OCI-LY7 (cell line): ENCODE measurements at regions not wholly inside any gene's neighbourhood (a gene's known extent, or its start where the extent isn't known, plus 50 kb on each side); places are given as distances from the start of the nearest gene placed in this dataset.

ENCODE experiments used
- BruUV-seq: library from RNA; stranded (reverse); fragments of 400-500 nt; replicated peaks from 2 replicates; lab custom pipeline; 2021; lab: Mats Ljungman, UMichigan
- CTCF ChIA-PET: fragments of 300-600 bp; sonication (Branson Sonifier 250); formaldehyde crosslinking; loops from one replicate; lab custom pipeline; 2022; ENCODE audit warnings: antibody characterized with exemption; ENCODE audit not compliant: unreplicated experiment; lab: Charles Lee
- POLR2A ChIA-PET: fragments of 300-600 bp; sonication (Branson Sonifier 250); formaldehyde crosslinking; loops from one replicate; lab custom pipeline; 2022; ENCODE audit warnings: antibody characterized with exemption; lab: Charles Lee
- DNase-seq: peaks from one replicate; pipeline ENCODE4 v3.0.0-alpha.2; 2015; ENCODE audit warnings: low spot score
- H2AFZ ChIP-seq: fragments of 200-600 bp; sonication (generic), shearing (Covaris generic); 2 replicates; pipeline ENCODE4 v1.6.1; 2014; ENCODE audit warnings: mild to moderate bottlenecking, antibody characterized with exemption, low read length, moderate library complexity
- H3K27ac ChIP-seq: fragments of 200-600 bp; sonication (generic); 2 replicates; pipeline ENCODE4 v1.5.1; 2014; ENCODE audit warnings: mixed run types, low read depth, mild to moderate bottlenecking, moderate library complexity, low read length, inconsistent platforms; ENCODE audit not compliant: poor library complexity, severe bottlenecking
- H3K36me3 ChIP-seq: fragments of 200-600 bp; sonication (generic); 2 replicates; pipeline ENCODE4 v1.6.1; 2014; ENCODE audit warnings: mild to moderate bottlenecking, antibody characterized with exemption, low read length, moderate library complexity, mixed read lengths; ENCODE audit not compliant: insufficient read depth
- H3K4me1 ChIP-seq: fragments of 200-600 bp; sonication (generic); 2 replicates; pipeline ENCODE4 v1.5.1; 2014; ENCODE audit warnings: mild to moderate bottlenecking, low read length; ENCODE audit not compliant: insufficient read depth, poor library complexity, severe bottlenecking
- H3K4me2 ChIP-seq: fragments of 200-600 bp; sonication (generic); 2 replicates; pipeline ENCODE4 v1.6.1; 2014; ENCODE audit warnings: mild to moderate bottlenecking, low read length
- H3K4me3 ChIP-seq: fragments of 200-600 bp; sonication (generic); 2 replicates; pipeline ENCODE4 v1.5.1; 2014; ENCODE audit warnings: mild to moderate bottlenecking, low read depth, low read length; ENCODE audit not compliant: poor library complexity, severe bottlenecking
- H3K79me2 ChIP-seq: fragments of 200-600 bp; sonication (generic); 2 replicates; pipeline ENCODE4 v1.6.1; 2016; ENCODE audit warnings: low read depth, mild to moderate bottlenecking, low read length, moderate library complexity, mixed read lengths; ENCODE audit not compliant: insufficient read depth
- H3K9me2 ChIP-seq: fragments of 200-600 bp; sonication (generic); 2 replicates; pipeline ENCODE4 v1.6.1; 2016; ENCODE audit warnings: mild to moderate bottlenecking, low read length, mixed read lengths; ENCODE audit not compliant: insufficient read depth
- H3K9me3 ChIP-seq: fragments of 200-600 bp; sonication (generic); 2 replicates; pipeline ENCODE4 v1.6.1; 2014; ENCODE audit warnings: mild to moderate bottlenecking, mixed run types, low read length, mixed read lengths
- H4K20me1 ChIP-seq: fragments of 200-600 bp; sonication (generic); 2 replicates; pipeline ENCODE4 v1.6.1; 2014; ENCODE audit warnings: mild to moderate bottlenecking, antibody characterized with exemption, low read length, moderate library complexity, mixed read lengths; ENCODE audit not compliant: insufficient read depth
- CTCF ChIP-seq: fragments of 200-600 bp; sonication (generic); conservative IDR thresholded peaks from 2 replicates; pipeline ENCODE4 v1.5.1; 2014; ENCODE audit warnings: mild to moderate bottlenecking, antibody characterized with exemption, low read length, moderate library complexity, mixed read lengths
- EZH2phosphoT487 ChIP-seq: fragments of 200-600 bp; sonication (generic); IDR thresholded peaks from 2 replicates; pipeline ENCODE4 v1.6.1; 2018; ENCODE audit warnings: low read depth, borderline replicate concordance, mild to moderate bottlenecking, mixed run types, antibody characterized with exemption, low read length, moderate library complexity, mixed read lengths
- intact Hi-C: fragments of 100-400 bp; cut with micrococcal nuclease; formaldehyde crosslinking; loops from one replicate; pipeline ENCODE4 v1.10.0; 2022; ENCODE audit not compliant: unreplicated experiment

GRCh38 chr13:72004246-72004645 lies 137.2 kb upstream of the DACH1 start:
- Histone ChIP-seq H4K20me1 (no peaks in the 10 kb centered on the region), H3K27ac (no peak overlapping the region), H3K36me3 (no peaks in the 10 kb centered on the region), H3K9me2 (no peaks in the 10 kb centered on the region), H3K4me2 (no peak overlapping the region), H2AFZ (no peak overlapping the region), H3K4me3 (no peak overlapping the region), H3K79me2 (no peaks in the 10 kb centered on the region), H3K4me1 (no peaks in the 10 kb centered on the region), H3K9me3 (no peaks in the 10 kb centered on the region)
- TF ChIP-seq EZH2phosphoT487 (no peak), CTCF (no peak)
- ChIA-PET POLR2A (no interaction called here), CTCF (no interaction called here)
- no peak for DNase-seq
- BruUV-seq, result no TSS peak
- intact Hi-C loops, result no loop called here

- Histone ChIP-seq H3K4me1 (no peaks in the 10 kb centered on the region), H4K20me1 (no peaks in the 10 kb centered on the region), H3K9me3 (no peaks in the 10 kb centered on the region), H3K4me3 (no peak overlapping the region), H2AFZ (no peak overlapping the region), H3K79me2 (no peaks in the 10 kb centered on the region), H3K27ac (no peak overlapping the region), H3K4me2 (no peak overlapping the region), H3K36me3 (no peaks in the 10 kb centered on the region), H3K9me2 (no peaks in the 10 kb centered on the region)
- no TSS peak for BruUV-seq
- POLR2A ChIA-PET, result interaction anchor here (0.6 kb wide), 1 partner anchor 403 kb away, joined by 3 read pairs; no protein-coding TSS in a partner anchor
- intact Hi-C loops, result no loop called here
- CTCF ChIA-PET, result no interaction called here
- no peak for TF ChIP-seq EZH2phosphoT487
- TF ChIP-seq CTCF, result no peak
- DNase-seq, result no peak
Measured at GRCh38 chr13:71998223-71998622, 131.2 kb upstream of the DACH1 start.

GRCh38 chr13:71979616-71980015 lies 112.6 kb upstream of the DACH1 start:
- no TSS peak for BruUV-seq
- CTCF ChIA-PET, result no interaction called here

More at GRCh38 chr13:71979616-71980015, 112.6 kb upstream of the DACH1 start:
- Histone ChIP-seq H3K79me2 (no peaks in the 10 kb centered on the region), H2AFZ (no peak overlapping the region), H3K4me1 (no peaks in the 10 kb centered on the region), H3K27ac (no peak overlapping the region), H3K9me3 (no peaks in the 10 kb centered on the region), H3K4me2 (no peak overlapping the region), H3K9me2 (no peaks in the 10 kb centered on the region), H3K36me3 (no peaks in the 10 kb centered on the region), H4K20me1 (no peaks in the 10 kb centered on the region), H3K4me3 (no peak overlapping the region)
- POLR2A ChIA-PET, result no interaction called here
- intact Hi-C loops, result no loop called here
- peak; percentile 58 for TF ChIP-seq CTCF
- TF ChIP-seq EZH2phosphoT487, result no peak
- DNase-seq, result peak; percentile 2
